ENCODE measurements at regions not wholly inside any gene's neighbourhood (a gene's known extent, or its start where the extent isn't known, plus 50 kb on each side); places are given as distances from the start of the nearest gene placed in this dataset.
"Not testable (repeated sequence)": the region's sequence is repeated elsewhere in the genome, so short reads cannot be mapped to it uniquely, and the experiment has no call there.

DNA sequence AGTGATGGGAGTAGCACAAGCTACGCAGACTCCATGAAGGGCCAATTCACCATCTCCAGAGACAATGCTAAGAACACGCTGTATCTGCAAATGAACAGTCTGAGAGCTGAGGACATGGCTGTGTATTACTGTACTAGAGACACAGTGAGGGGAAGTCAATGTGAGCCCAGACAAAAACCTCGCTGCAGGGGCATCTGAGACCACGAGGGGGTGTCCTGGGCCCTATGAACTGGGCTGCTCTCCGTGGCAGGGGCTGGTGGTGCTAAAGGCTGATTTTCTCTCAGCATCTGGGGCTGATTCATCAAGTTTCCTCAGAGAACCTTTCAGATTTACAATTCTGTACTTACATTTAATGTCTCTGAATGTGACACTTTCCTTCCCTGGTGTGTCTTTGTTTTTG, 368.1 kb downstream of the TP53TG3F start:
- intact Hi-C loops (cut with DNase I); DNase-seq (ENCODE audit: low spot score): not testable (repeated sequence)

DNA sequence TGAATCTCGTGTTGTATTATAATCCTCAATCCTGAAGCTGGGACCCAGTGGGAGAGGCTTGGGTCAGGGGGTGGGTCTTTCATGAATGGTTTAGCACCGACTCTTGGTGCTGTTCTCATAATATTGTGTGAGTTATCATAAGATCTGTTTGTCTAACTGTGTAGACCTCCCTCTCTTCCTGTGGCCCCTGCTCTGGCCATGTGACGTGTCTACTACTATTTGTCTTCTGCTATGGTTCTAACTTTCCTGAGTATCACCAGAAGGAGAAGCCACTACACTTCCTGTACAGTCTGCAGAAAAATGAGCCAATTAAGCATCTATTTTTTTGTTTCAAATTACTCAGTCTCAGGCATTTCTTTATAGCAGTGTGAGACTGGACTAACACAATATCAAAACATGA, 379.7 kb downstream of the TP53TG3F start:
- DNase-seq (ENCODE audit: low spot score); intact Hi-C loops (cut with DNase I): not testable (repeated sequence)

DNA sequence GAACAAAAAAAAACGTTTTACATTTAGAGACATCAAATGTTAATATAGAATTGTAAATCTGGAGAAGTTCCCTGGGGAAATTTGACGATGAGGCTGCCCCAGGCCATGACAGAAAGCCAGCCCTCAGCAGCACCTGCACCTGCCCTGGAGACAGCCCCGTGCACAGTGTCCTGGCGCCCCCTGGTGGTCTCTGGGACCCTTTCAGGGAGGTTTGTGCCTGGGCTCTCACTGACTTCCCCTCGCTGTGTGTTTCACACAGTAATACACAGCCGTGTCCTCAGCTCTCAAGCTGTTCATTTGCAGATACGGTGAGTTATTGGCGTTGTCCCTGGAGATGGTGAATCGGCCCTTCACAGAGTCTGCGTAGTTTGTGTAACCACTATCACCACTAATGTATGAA, 385.1 kb downstream of the TP53TG3F start:
- intact Hi-C loops (cut with DNase I); DNase-seq (ENCODE audit: low spot score): not testable (repeated sequence)

Measured in cardiac septum (tissue), 1 donor.